Retinal pigment epithelial cell (primary cell): ENCODE measurements at regions not wholly inside any gene's neighbourhood (a gene's known extent, or its start where the extent isn't known, plus 50 kb on each side); places are given as distances from the start of the nearest gene placed in this dataset.

ENCODE experiments used
- DNase-seq: peaks from one replicate; pipeline ENCODE4 v3.0.0-alpha.2; 2010; ENCODE audit warnings: low read depth
- H3K4me3 ChIP-seq: 2 replicates; pipeline ENCODE4 v1.5.1; 2011; ENCODE audit warnings: mild to moderate bottlenecking, low read length, control low read depth, moderate library complexity
- TF ChIP-seq, protein P1 (sequence below): conservative IDR thresholded peaks from 2 replicates; pipeline ENCODE4 v1.5.1; 2011; ENCODE audit warnings: low read depth, low read length, control low read depth, inconsistent platforms

GRCh38 chr1:60589046-60589748, 493.2 kb upstream of the NFIA start:
- TF ChIP-seq, protein P1, sequence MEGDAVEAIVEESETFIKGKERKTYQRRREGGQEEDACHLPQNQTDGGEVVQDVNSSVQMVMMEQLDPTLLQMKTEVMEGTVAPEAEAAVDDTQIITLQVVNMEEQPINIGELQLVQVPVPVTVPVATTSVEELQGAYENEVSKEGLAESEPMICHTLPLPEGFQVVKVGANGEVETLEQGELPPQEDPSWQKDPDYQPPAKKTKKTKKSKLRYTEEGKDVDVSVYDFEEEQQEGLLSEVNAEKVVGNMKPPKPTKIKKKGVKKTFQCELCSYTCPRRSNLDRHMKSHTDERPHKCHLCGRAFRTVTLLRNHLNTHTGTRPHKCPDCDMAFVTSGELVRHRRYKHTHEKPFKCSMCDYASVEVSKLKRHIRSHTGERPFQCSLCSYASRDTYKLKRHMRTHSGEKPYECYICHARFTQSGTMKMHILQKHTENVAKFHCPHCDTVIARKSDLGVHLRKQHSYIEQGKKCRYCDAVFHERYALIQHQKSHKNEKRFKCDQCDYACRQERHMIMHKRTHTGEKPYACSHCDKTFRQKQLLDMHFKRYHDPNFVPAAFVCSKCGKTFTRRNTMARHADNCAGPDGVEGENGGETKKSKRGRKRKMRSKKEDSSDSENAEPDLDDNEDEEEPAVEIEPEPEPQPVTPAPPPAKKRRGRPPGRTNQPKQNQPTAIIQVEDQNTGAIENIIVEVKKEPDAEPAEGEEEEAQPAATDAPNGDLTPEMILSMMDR, result no peak
- no peak for DNase-seq
- H3K4me3 ChIP-seq, result no peak overlapping the region

DNA sequence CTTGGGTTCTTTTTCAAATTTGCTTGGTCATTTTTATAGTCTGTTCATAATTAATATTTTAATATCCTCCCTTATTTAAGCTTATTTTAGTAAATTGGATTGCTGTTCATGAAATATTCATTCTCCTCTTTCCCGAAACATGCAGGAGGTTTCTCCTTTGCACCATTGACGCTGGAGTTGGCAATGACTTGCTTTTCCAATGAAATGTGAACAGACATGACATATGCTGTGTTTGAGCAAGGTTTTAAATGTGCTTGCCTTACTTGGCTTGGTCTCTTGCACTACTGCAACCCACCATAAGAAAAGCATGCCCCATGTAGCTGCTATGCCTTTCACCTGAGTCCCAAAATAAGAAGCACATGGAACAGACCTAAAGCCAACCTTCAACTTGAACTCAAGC, 498.0 kb upstream of the NFIA start:
- DNase-seq, result no peak
- TF ChIP-seq, protein P1, result no peak
- no peak overlapping the region for H3K4me3 ChIP-seq

- TF ChIP-seq, protein P1, result no peak
- no peak overlapping the region for H3K4me3 ChIP-seq
- no peak for DNase-seq
These were observed 498.7 kb upstream of the NFIA start for GRCh38 chr1:60583696-60584095.

DNA sequence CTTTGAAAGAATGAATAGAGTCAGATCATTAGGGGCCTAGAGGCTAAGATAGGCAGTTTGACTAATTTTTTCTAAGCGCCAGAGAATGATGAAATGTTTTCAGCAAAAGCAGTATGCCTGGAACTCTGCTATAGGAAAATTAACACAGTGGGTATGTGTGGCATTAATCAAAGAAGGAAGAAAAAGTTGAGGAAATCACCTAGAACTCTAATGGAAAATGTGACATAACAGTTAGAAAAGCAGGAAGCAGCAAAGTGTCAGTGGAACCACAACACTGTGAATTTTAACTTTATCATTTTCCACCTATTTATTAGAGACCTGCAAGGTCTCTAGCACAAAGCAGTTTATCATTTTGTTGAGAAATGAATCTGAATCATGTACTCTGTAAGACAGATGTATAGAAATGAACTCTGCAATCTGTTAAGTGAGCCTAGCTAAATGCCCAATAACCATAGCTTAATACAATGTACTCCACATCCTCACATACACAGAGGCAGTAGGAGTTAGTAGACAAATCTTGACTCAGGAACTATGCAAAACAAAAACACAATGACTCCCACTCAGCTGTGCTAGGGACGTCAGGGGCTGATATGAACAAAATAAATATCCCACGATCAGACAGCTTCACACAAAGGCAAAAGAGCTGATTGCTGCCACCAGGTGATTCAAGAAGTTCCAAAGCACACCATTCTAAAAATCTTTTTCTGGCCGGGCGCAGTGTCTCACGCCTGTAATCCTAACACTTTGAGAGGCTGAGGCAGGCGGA, 500.7 kb upstream of the NFIA start:
- DNase-seq, result no peak
- H3K4me3 ChIP-seq, result no peak overlapping the region
- TF ChIP-seq, protein P1, result no peak

GRCh38 chr1:60577029-60577428, 503.5 kb upstream of the C1orf87 start:
- no peak overlapping the region for H3K4me3 ChIP-seq
- TF ChIP-seq, protein P1, result no peak
- no peak for DNase-seq

GRCh38 chr1:60575326-60575977, 501.9 kb upstream of the C1orf87 start:
- no peak overlapping the region for H3K4me3 ChIP-seq
- TF ChIP-seq, protein P1, result no peak
- no peak for DNase-seq
